ENCODE measurements at regions not wholly inside any gene's neighbourhood (a gene's known extent, or its start where the extent isn't known, plus 50 kb on each side); places are given as distances from the start of the nearest gene placed in this dataset.
A peak's percentile ranks its signal among the peaks of the same experiment; 100 is the strongest.

GRCh38 chr13:24068472-24068871 is 92.0 kb upstream of the SPATA13 start:
- no peaks in the 10 kb centered on the region for H3K36me3 ChIP-seq
- H3K27ac ChIP-seq = no peak overlapping the region
- H3K27me3 ChIP-seq = no peaks in the 10 kb centered on the region
- 95 to 98% methylated on average over 2 of the region's 2 CpGs for WGBS, 2 donors
- no peak for TF ChIP-seq POLR2A (IDR thresholded peaks at IDR 0.05)
- no peak for TF ChIP-seq EP300 (IDR thresholded peaks at IDR 0.05)
- TF ChIP-seq POLR2AphosphoS5 (IDR thresholded peaks at IDR 0.05) = no peak
- TF ChIP-seq, protein P1, sequence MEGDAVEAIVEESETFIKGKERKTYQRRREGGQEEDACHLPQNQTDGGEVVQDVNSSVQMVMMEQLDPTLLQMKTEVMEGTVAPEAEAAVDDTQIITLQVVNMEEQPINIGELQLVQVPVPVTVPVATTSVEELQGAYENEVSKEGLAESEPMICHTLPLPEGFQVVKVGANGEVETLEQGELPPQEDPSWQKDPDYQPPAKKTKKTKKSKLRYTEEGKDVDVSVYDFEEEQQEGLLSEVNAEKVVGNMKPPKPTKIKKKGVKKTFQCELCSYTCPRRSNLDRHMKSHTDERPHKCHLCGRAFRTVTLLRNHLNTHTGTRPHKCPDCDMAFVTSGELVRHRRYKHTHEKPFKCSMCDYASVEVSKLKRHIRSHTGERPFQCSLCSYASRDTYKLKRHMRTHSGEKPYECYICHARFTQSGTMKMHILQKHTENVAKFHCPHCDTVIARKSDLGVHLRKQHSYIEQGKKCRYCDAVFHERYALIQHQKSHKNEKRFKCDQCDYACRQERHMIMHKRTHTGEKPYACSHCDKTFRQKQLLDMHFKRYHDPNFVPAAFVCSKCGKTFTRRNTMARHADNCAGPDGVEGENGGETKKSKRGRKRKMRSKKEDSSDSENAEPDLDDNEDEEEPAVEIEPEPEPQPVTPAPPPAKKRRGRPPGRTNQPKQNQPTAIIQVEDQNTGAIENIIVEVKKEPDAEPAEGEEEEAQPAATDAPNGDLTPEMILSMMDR (IDR thresholded peaks at IDR 0.05) = no peak
- no peak overlapping the region for H3K4me3 ChIP-seq
- DNase-seq (no peak), ATAC-seq (ENCODE audit: low FRiP score in 2 of 2) (no peak)
- no peaks in the 10 kb centered on the region for H3K9me3 ChIP-seq
- H3K4me1 ChIP-seq = peaks cover 0 to 9% (median 2%) of the 10 kb centered on the region in 4 donors

GRCh38 chr13:24071016-24071415 is 89.5 kb upstream of the SPATA13 start:
- ATAC-seq (ENCODE audit: low FRiP score in 2 of 2) (no peak), DNase-seq (no peak)
- H3K4me1 ChIP-seq = peaks cover 17 to 29% (median 19%) of the 10 kb centered on the region in 4 donors
- H3K27ac ChIP-seq = peak overlapping the region; percentile 60 to 80 (median 65)
- H3K27me3 ChIP-seq = no peaks in the 10 kb centered on the region
- TF ChIP-seq, protein P1 (IDR thresholded peaks at IDR 0.05) = no peak
- TF ChIP-seq POLR2A (IDR thresholded peaks at IDR 0.05) (no peak), POLR2AphosphoS5 (IDR thresholded peaks at IDR 0.05) (no peak), EP300 (IDR thresholded peaks at IDR 0.05) (no peak)
- H3K9me3 ChIP-seq = no peaks in the 10 kb centered on the region
- no peak overlapping the region for H3K4me3 ChIP-seq
- no peaks in the 10 kb centered on the region for H3K36me3 ChIP-seq
- WGBS, 2 donors = 96 to 100% methylated on average over 1 of the region's 1 CpG

DNA sequence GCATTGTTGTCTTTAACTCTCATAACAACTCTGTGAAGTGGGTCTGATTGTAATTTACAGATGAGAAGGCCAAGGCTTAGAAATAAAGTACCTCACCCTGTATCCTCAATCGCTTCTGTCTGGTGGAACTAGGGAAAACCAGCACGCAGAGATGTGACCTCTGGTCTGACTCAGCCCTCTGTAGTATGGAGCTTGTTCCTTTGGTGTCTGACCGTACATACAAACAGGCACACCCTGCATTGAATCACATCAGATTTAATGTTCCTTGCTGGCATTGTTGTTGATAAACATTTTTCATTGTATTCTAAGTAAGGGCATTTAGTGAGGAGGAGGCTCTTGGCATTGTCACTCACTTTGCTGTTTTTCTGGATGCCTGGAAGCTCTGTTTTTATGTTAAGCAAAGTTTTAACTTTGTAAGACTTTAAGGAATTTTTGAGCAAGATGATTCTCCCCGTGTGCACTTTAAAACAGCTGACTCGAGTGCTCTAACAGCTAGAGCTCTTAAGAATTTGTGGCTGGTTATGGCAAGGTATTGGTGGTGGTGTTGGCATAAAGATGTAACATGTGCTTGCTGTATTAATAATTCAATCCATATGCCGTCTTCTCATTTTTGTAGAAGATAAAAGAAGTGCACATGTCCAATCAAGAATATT is 89.0 kb upstream of the SPATA13 start:
- Histone ChIP-seq H3K4me3 (no peak overlapping the region), H3K9me3 (no peaks in the 10 kb centered on the region), H3K36me3 (no peaks in the 10 kb centered on the region), H3K27me3 (no peaks in the 10 kb centered on the region), H3K27ac (peak overlapping the region; percentile 60 to 80 (median 65)), H3K4me1 (peaks cover 18 to 35% (median 24%) of the 10 kb centered on the region in 4 donors)
- TF ChIP-seq EP300 (IDR thresholded peaks at IDR 0.05) (peak in 2 of 4 donors; percentile 64 to 77), POLR2AphosphoS5 (IDR thresholded peaks at IDR 0.05) (peak in 1 of 2 donors; percentile 77), POLR2A (IDR thresholded peaks at IDR 0.05) (no peak)
- TF ChIP-seq, protein P1 (IDR thresholded peaks at IDR 0.05) = no peak
- no peak for DNase-seq
- ATAC-seq (ENCODE audit: low FRiP score in 2 of 2) = peak in 1 of 2 donors; percentile 77
- 53 to 72% methylated on average over 6 of the region's 6 CpGs for WGBS, 2 donors

DNA sequence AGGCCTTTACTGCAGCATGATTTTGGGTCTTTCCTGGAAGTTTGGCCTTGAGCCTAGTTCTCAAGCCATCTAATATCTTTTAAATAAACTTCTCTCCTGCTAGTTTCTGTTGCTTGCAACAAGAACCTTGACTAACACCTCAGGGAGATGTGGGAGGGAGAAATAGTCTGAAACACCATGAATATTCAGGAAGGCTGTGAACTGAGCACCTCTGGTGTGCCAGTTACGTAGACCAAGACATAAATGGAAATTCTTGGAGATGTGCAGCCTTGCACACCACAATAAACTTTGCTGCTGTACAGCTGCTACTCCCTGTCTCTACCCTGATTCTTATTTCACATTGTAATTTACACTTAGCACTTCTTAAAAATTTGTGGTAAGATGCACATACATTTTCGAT is 86.9 kb upstream of the SPATA13 start:
- WGBS, 2 donors = 92 to 98% methylated on average over 2 of the region's 2 CpGs
- no peaks in the 10 kb centered on the region for H3K27me3 ChIP-seq
- H3K9me3 ChIP-seq = no peaks in the 10 kb centered on the region
- ATAC-seq (ENCODE audit: low FRiP score in 2 of 2) (no peak), DNase-seq (no peak)
- no peaks in the 10 kb centered on the region for H3K36me3 ChIP-seq
- TF ChIP-seq POLR2A (IDR thresholded peaks at IDR 0.05) (no peak), POLR2AphosphoS5 (IDR thresholded peaks at IDR 0.05) (no peak), EP300 (IDR thresholded peaks at IDR 0.05) (no peak)
- TF ChIP-seq, protein P1 (IDR thresholded peaks at IDR 0.05) = no peak
- no peak overlapping the region for H3K4me3 ChIP-seq
- peak overlapping the region in 1 of 4 donors; percentile 38 for H3K27ac ChIP-seq
- peaks cover 18 to 37% (median 25%) of the 10 kb centered on the region in 4 donors for H3K4me1 ChIP-seq

GRCh38 chr13:24074678-24075077 is 85.8 kb upstream of the SPATA13 start:
- Histone ChIP-seq H3K36me3 (no peaks in the 10 kb centered on the region), H3K4me3 (no peak overlapping the region), H3K9me3 (no peaks in the 10 kb centered on the region), H3K27me3 (no peaks in the 10 kb centered on the region), H3K4me1 (peaks cover 18 to 37% (median 25%) of the 10 kb centered on the region in 4 donors), H3K27ac (peak overlapping the region in 3 of 4 donors; percentile 28 to 61 (median 54))
- DNase-seq (no peak), ATAC-seq (ENCODE audit: low FRiP score in 2 of 2) (peak; percentile 27 to 51)
- TF ChIP-seq POLR2A (IDR thresholded peaks at IDR 0.05) (no peak), POLR2AphosphoS5 (IDR thresholded peaks at IDR 0.05) (no peak), EP300 (IDR thresholded peaks at IDR 0.05) (no peak)
- TF ChIP-seq, protein P1 (IDR thresholded peaks at IDR 0.05) = no peak
- 19 to 29% methylated on average over 2 of the region's 2 CpGs for WGBS, 2 donors

All from upper lobe of left lung (tissue), 6 donors.